ENCODE measurements at regions not wholly inside any gene's neighbourhood (a gene's known extent, or its start where the extent isn't known, plus 50 kb on each side); places are given as distances from the start of the nearest gene placed in this dataset.
"Not testable (repeated sequence)": the region's sequence is repeated elsewhere in the genome, so short reads cannot be mapped to it uniquely, and the experiment has no call there.

GRCh38 chr12:86770871-86771270, 514.7 kb upstream of the MGAT4C start:
- DNase-seq (ENCODE audit: low spot score) = no peak

GRCh38 chr12:86748894-86749293, 492.7 kb upstream of the MGAT4C start:
- DNase-seq (ENCODE audit: low spot score) = no peak

- no peak for DNase-seq (ENCODE audit: low spot score)
Observed at GRCh38 chr12:86744547-86745212, 488.5 kb upstream of the MGAT4C start.

- DNase-seq (ENCODE audit: low spot score) = no peak
Observed at GRCh38 chr12:86743875-86744536, 487.8 kb upstream of the MGAT4C start.

GRCh38 chr12:86741531-86741930, 485.3 kb upstream of the MGAT4C start:
- no peak for DNase-seq (ENCODE audit: low spot score)

- no peak for DNase-seq (ENCODE audit: low spot score)
Observed at GRCh38 chr12:86735851-86736250, 479.7 kb upstream of the MGAT4C start.

GRCh38 chr12:86735072-86735471, 478.9 kb upstream of the MGAT4C start:
- DNase-seq (ENCODE audit: low spot score) = no peak

- no peak for DNase-seq (ENCODE audit: low spot score)
Observed at GRCh38 chr12:86730233-86730632, 474.0 kb upstream of the MGAT4C start.

- DNase-seq (ENCODE audit: low spot score) = no peak
Observed at GRCh38 chr12:86729739-86730138, 473.5 kb upstream of the MGAT4C start.

GRCh38 chr12:86727160-86727559, 471.0 kb upstream of the MGAT4C start:
- no peak for DNase-seq (ENCODE audit: low spot score)

GRCh38 chr12:86724716-86725115, 468.5 kb upstream of the MGAT4C start:
- no peak for DNase-seq (ENCODE audit: low spot score)

- DNase-seq (ENCODE audit: low spot score) = no peak
Observed at GRCh38 chr12:86723326-86723725, 467.1 kb upstream of the MGAT4C start.

- no peak for DNase-seq (ENCODE audit: low spot score)
Observed at GRCh38 chr12:86721713-86722397, 465.7 kb upstream of the MGAT4C start.

GRCh38 chr12:86719381-86719780, 463.2 kb upstream of the MGAT4C start:
- DNase-seq (ENCODE audit: low spot score) = no peak

GRCh38 chr12:86713121-86713520, 456.9 kb upstream of the MGAT4C start:
- no peak for DNase-seq (ENCODE audit: low spot score)

- DNase-seq (ENCODE audit: low spot score) = peak; percentile 77
Observed at GRCh38 chr12:86712425-86712843, 456.2 kb upstream of the MGAT4C start.

- DNase-seq (ENCODE audit: low spot score) = no peak
Observed at GRCh38 chr12:86711731-86712130, 455.5 kb upstream of the MGAT4C start.

- no peak for DNase-seq (ENCODE audit: low spot score)
Observed at GRCh38 chr12:86710109-86710508, 453.9 kb upstream of the MGAT4C start.

GRCh38 chr12:86709017-86709416, 452.8 kb upstream of the MGAT4C start:
- DNase-seq (ENCODE audit: low spot score) = not testable (repeated sequence)

- no peak for DNase-seq (ENCODE audit: low spot score)
Observed at GRCh38 chr12:86698641-86698980, 442.4 kb upstream of the MGAT4C start.

GRCh38 chr12:86697916-86698640, 441.9 kb upstream of the MGAT4C start:
- no peak for DNase-seq (ENCODE audit: low spot score)

- DNase-seq (ENCODE audit: low spot score) = no peak
Observed at GRCh38 chr12:86683568-86684304, 427.5 kb upstream of the MGAT4C start.
